Fibroblast of pulmonary artery (primary cell): ENCODE measurements at regions not wholly inside any gene's neighbourhood (a gene's known extent, or its start where the extent isn't known, plus 50 kb on each side); places are given as distances from the start of the nearest gene placed in this dataset.

Source experiments
- DNase-seq: peaks from one replicate; pipeline ENCODE4 v3.0.0-alpha.2; 2010; ENCODE audit warnings: low read depth
- H3K4me3 ChIP-seq: replicated peaks from 2 replicates; pipeline ENCODE4 v1.5.1; 2011; ENCODE audit warnings: low read depth, mild to moderate bottlenecking, control low read depth, low read length, moderate library complexity
- CTCF ChIP-seq: IDR thresholded peaks from 2 replicates; pipeline ENCODE4 v1.5.1; 2011; ENCODE audit warnings: mild to moderate bottlenecking, control low read depth, low read length, inconsistent platforms; ENCODE audit errors: missing control alignments

GRCh38 chr6:141134723-141135122 is 998.0 kb upstream of the GJE1 start:
- H3K4me3 ChIP-seq, result no peak overlapping the region
- no peak for DNase-seq
- no peak for TF ChIP-seq CTCF

GRCh38 chr6:141133836-141134235 is 998.9 kb upstream of the GJE1 start:
- no peak for TF ChIP-seq CTCF
- DNase-seq, result peak; percentile 3
- no peak overlapping the region for H3K4me3 ChIP-seq

- DNase-seq, result peak; percentile 10
- no peak overlapping the region for H3K4me3 ChIP-seq
- no peak for TF ChIP-seq CTCF
Observed at GRCh38 chr6:141133346-141133745, 999.4 kb upstream of the GJE1 start.

- no peak for TF ChIP-seq CTCF
- no peak overlapping the region for H3K4me3 ChIP-seq
- no peak for DNase-seq
Observed at GRCh38 chr6:141131616-141132015, 1001.1 kb upstream of the GJE1 start.

GRCh38 chr6:141123497-141123896 is 1009.2 kb upstream of the GJE1 start:
- no peak overlapping the region for H3K4me3 ChIP-seq
- TF ChIP-seq CTCF, result no peak

GRCh38 chr6:141123049-141123448 is 1009.7 kb upstream of the GJE1 start:
- TF ChIP-seq CTCF, result no peak
- no peak overlapping the region for H3K4me3 ChIP-seq
- DNase-seq, result no peak

More at GRCh38 chr6:141123497-141123896, 1009.2 kb upstream of the GJE1 start:
- DNase-seq, result no peak

- no peak for TF ChIP-seq CTCF
- H3K4me3 ChIP-seq, result no peak overlapping the region
- DNase-seq, result no peak
Observed at GRCh38 chr6:141118991-141119390, 1013.7 kb upstream of the GJE1 start.
